ENCODE measurements at regions not wholly inside any gene's neighbourhood (a gene's known extent, or its start where the extent isn't known, plus 50 kb on each side); places are given as distances from the start of the nearest gene placed in this dataset.

- Histone ChIP-seq H2BK5ac (ENCODE audit: insufficient read length, low read length) (no peak overlapping the region), H3K4me2 (ENCODE audit: insufficient read depth, insufficient read length, low read length) (no peak overlapping the region), H3K4me1 (ENCODE audit: insufficient read depth, low read length) (no peaks in the 10 kb centered on the region), H2AK5ac (ENCODE audit: insufficient read length, low read length) (no peak overlapping the region), H3K23ac (ENCODE audit: insufficient read length, low read depth, low read length) (no peak overlapping the region), H2BK12ac (ENCODE audit: insufficient read length, low read depth, low read length) (no peak overlapping the region), H4K8ac (replicated peaks; ENCODE audit: insufficient read length, low read depth, low read length) (no peak overlapping the region), H3K4ac (ENCODE audit: low read depth, low read length) (no peak overlapping the region), H3K14ac (ENCODE audit: insufficient read depth, low read length) (no peak overlapping the region), H3K79me1 (ENCODE audit: insufficient read depth, low read depth, low read length, poor library complexity, severe bottlenecking) (no peaks in the 10 kb centered on the region), H2BK20ac (ENCODE audit: low read depth, low read length, poor library complexity, severe bottlenecking) (no peak overlapping the region), H4K20me1 (ENCODE audit: control insufficient read depth, insufficient read depth, insufficient read length) (no peaks in the 10 kb centered on the region), H2AFZ (ENCODE audit: low read length) (no peak overlapping the region), H4K5ac (ENCODE audit: insufficient read length, low read depth, low read length) (no peak overlapping the region), H3K18ac (ENCODE audit: insufficient read length, low read depth, low read length) (no peak overlapping the region), H3K9ac (ENCODE audit: extremely low read depth, insufficient read length, low read length) (no peak overlapping the region), H3K27me3 (ENCODE audit: insufficient read depth, low read length) (no peaks in the 10 kb centered on the region), H2BK15ac (ENCODE audit: low read depth, low read length) (no peak overlapping the region), H3K23me2 (ENCODE audit: insufficient read length, low read depth, low read length, poor library complexity, severe bottlenecking) (no peaks in the 10 kb centered on the region), H3K56ac (ENCODE audit: insufficient read length, low read depth, low read length) (no peak overlapping the region), H3K9me3 (ENCODE audit: control insufficient read depth, low read depth, low read length) (no peaks in the 10 kb centered on the region), H3K79me2 (ENCODE audit: insufficient read depth, low read length) (no peaks in the 10 kb centered on the region), H2BK120ac (ENCODE audit: low read depth, low read length, poor library complexity, severe bottlenecking) (no peak overlapping the region), H3T11ph (ENCODE audit: low read length) (no peak overlapping the region), H3K27ac (ENCODE audit: insufficient read length, low read depth, low read length) (no peak overlapping the region), H4K91ac (ENCODE audit: insufficient read length, low read depth, low read length) (no peak overlapping the region)
- Mint-ChIP-seq H3K4me1 (peaks cover 33 to 36% of the 10 kb centered on the region in 2 experiments), H3K4me3 (no peak overlapping the region), H3K27me3 (ENCODE audit: low read depth) (peaks cover 6% of the 10 kb centered on the region), H3K27ac (peak overlapping the region in 2 of 3 experiments; percentile 71 to 79; a peak in 5 of 7 replicates), H3K9me3 (peaks cover 9 to 20% of the 10 kb centered on the region in 2 experiments), H3K36me3 (ENCODE audit: insufficient read depth in 1 of 3, low read depth in 3 of 3) (peaks cover 0 to 28% (median 8%) of the 10 kb centered on the region in 3 experiments; a peak in 5 of 7 replicates)
- no peak for DNase-seq
- WGBS (ENCODE audit: extremely low coverage, insufficient read length, low lambda C conversion rate): no CpG with 5 or more reads among the region's 1 CpG
- no peak for TF ChIP-seq CTCF (conservative IDR thresholded peaks at IDR 0.05)
Observed at GRCh38 chr3:175985781-175986180, 1126.6 kb downstream of the NAALADL2 start.

All from H9 (cell line).